GM21447 (cell line): ENCODE measurements at regions not wholly inside any gene's neighbourhood (a gene's known extent, or its start where the extent isn't known, plus 50 kb on each side); places are given as distances from the start of the nearest gene placed in this dataset.
"Not testable (repeated sequence)": the region's sequence is repeated elsewhere in the genome, so short reads cannot be mapped to it uniquely, and the experiment has no call there.

Experiments
- ATAC-seq: cut with Tn5 transposase; IDR thresholded peaks from one replicate; pipeline ENCODE4 v1.9.1; 2021; ENCODE audit not compliant: unreplicated experiment

DNA sequence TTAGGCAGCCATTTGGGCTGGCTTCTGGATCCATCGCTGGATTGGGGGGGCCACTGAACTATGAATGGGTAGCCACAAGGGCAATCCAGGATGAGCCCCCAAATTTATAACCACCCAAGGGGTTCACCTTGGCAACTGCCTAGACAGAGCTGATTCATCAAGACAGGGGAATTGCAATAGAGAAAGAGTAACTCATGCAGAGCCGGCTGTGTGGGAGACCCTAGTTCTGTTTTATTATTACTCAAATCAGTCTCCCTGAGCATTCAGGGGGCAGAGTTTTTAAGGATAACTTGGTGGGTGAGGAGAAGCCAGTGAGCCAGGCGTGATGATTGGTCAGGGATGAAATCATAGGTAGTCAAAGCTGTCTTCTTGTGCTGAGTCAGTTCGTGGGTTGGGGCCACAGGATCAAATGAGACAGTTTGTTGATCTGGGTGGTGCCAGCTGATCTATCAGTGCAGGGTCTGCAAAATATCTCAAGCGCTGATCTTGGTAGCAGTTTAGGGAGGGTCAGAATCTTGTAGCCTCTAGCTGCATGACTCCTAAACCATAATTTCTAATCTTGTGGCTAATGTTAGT lies 57.9 kb downstream of the DNAJB9 start:
- no peak for ATAC-seq

- no peak for ATAC-seq
Measured at GRCh38 chr7:108628678-108629077, 59.0 kb downstream of the DNAJB9 start.

DNA sequence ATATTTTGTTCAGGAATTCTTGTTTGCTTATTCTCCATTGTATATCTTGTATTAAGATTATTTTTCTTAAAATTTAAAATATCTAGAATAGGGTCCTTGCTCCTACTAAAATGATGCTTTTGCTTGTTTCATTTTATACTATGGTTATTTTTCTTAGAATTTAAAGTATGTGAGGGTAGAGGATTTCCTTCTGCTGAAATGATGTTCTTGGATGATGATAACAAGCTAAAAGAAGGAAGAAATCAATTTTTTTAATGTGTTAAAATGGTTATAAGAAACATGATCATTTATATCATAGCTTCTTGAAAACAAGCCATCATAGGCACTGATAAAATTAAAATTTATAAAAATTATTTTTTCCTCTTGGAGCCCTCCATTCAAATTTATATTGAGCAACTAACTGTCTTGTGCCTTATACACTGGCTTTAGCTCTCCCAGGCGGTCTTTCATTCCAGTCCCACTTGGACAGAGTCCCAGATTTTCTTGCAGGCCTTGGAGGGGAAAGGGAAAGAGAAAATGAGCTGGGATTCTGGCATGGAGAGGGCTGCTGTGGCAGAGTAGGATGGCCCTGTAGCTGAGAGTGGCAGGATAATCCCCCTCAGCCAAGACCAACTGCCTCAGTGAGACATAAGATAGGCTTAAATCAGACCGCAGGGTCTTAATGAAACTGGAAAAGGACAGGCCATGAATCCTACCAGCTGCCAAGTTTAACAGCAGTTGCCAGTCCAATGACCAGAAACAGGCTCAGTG lies 60.2 kb downstream of the DNAJB9 start:
- ATAC-seq: no peak

- ATAC-seq: no peak
Measured at GRCh38 chr7:108634036-108634435, 64.4 kb downstream of the DNAJB9 start.

- no peak for ATAC-seq
Measured at GRCh38 chr7:108634535-108634934, 64.9 kb downstream of the DNAJB9 start.

- ATAC-seq: no peak
Measured at GRCh38 chr7:108637049-108637621, 67.5 kb downstream of the DNAJB9 start.

DNA sequence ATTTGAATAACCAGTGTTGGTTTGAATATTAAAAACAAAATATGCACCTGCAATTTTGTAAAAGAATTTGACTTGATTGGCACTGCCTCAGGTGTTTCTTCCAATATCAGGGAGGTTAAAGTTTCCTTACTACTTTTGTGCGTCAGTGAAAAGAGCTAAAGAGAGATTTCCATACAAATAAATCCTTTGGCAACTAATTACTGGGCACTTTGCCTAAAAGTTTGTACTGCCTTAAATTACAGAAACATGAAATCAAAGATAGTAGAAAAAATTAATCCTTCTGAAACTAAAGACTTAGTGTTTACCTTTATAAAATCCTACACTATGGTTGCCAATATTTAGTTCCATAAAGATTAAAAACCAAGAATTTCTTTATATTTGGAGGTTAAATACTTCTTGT lies 72.5 kb downstream of the DNAJB9 start:
- ATAC-seq: no peak

DNA sequence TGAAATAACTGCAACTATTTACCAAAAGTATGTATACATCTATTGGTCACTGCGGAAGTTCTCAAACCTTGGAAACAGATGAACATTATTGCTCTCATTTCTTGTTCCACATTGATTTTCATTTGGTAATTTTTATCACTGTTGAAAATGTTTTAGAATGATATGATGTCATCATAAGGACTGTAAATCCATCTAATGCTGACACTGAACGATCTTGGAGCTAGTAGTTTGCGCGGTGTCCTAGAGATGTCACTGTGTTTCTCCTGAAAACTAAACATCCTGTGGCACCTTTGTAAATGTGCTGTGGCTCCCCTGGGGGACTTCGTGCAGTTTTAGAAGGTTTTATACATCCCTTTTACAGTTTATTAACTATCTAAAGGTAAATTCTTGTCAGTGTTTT lies 73.5 kb downstream of the DNAJB9 start:
- ATAC-seq: no peak

DNA sequence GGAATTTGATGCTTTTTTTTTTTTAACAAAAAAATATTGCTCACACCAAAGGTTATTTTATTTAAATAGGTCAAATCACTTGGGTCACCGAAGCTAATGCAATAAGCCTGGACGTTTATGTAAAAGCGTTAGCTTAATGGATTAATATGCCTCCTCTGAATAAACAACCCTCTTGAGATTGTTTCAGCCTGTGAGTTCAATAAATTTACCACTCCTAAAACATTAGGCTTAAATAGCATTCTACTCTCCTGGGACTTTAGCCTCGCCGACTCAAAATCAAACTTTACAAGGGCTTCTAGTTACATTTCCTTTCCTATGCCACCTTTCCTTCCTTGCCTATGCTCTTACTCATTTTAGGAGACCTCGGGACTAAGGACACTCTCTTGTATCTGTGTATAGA lies 79.3 kb downstream of the DNAJB9 start:
- no peak for ATAC-seq

- no peak for ATAC-seq
Measured at GRCh38 chr7:108650467-108650866, 80.8 kb downstream of the DNAJB9 start.

GRCh38 chr7:108652886-108653285 lies 83.2 kb downstream of the DNAJB9 start:
- no peak for ATAC-seq

GRCh38 chr7:108653526-108653925 lies 83.9 kb downstream of the DNAJB9 start:
- ATAC-seq: no peak

- ATAC-seq: not testable (repeated sequence)
Measured at GRCh38 chr7:108657140-108657726, 87.6 kb downstream of the DNAJB9 start.

DNA sequence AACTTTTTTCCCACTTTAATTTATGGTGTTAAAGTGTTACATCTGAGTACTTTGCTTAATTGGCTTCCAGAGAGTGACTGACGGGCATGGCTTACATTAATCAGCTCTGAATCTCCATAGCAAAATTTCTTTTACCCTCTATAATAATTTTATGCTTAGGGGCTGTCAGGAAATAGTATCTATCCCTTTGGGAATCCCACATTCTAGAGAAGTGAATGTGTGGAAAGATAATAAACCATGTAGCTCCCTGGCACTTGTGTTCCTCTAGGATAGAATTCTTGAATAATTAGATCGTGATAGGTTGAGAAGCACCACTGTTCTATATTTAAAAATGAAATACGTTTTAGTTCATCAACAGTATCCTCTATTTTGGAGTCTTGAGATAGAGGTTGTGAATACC lies 89.6 kb downstream of the DNAJB9 start:
- ATAC-seq: no peak

DNA sequence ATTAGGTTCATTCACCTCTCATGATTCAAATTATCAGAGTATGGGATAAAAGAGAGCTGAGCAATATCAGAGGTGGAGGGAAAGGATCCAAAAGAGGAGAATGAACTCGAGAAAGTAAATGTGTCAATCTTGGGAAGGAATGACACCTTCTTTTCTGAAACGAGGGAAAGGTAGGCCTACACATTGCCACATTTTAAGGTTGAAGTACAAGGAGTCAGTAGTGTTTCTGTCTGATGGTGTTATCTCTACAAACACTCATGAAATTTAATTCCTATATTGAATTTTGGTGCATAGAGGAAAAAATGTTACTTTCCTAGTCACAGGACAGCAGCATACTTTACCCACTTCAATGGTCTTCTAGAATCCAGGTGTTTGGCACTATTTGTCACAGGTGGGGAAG lies 90.2 kb downstream of the DNAJB9 start:
- ATAC-seq: no peak

GRCh38 chr7:108660465-108660864 lies 90.8 kb downstream of the DNAJB9 start:
- ATAC-seq: no peak

GRCh38 chr7:108662783-108663362 lies 93.2 kb downstream of the DNAJB9 start:
- no peak for ATAC-seq

- no peak for ATAC-seq
Measured at GRCh38 chr7:108663701-108664100, 94.0 kb downstream of the DNAJB9 start.

DNA sequence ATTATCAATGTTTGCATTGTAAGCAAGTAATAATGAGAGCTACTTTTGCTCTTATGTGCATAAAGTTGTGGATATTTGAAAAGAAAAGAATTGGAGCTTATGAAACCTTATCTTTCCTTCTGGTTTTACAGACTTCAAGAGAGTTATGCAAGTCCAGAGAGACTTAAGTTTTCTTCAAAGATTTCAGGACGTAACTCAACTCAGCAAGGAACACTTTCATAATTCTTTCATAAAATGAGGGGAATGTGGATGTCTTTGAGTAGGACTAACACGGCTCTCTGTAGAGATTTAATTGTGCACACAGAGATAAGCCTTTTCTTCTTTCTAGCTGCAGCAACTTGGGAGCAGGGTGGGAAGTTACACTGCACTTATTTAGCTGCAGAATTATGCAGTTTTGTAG lies 97.5 kb downstream of the DNAJB9 start:
- no peak for ATAC-seq

DNA sequence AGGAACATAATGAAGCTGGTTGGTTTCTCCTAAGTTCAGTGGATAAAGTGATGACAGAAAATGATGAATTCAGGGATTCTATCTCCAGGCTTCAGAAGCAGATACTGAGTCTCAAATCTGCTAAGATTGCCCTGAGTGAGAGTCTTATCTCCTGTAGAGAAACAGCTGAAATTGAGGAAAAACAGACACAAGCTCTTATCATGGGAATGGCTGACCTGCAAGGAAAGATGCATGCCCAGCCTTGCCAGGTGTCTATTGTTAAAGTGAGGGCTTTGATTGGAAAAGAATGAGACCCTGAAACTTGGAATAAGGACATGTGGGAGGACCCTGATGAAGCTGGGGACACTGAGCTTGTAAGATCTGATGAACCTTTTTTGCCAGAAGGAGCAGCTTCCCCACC lies 100.3 kb downstream of the DNAJB9 start:
- no peak for ATAC-seq

DNA sequence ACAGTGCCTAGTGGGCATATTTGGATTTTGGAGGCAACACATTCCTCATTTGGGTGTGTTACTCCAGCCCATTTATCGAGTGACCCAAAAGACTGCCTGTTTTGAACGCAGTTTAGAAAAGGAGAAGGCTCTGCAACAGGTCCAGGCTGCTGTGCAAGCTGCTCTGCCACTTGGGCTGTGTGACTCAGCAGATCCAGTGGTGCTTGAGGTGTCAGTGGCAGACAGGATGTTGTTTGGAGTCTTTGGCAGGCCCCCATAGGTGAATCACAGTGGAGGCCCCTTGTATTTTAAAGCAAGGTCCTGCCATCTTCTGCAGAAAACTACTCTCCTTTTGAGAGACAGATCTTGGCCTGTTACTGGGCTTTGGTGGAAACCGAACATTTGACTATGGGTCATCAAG lies 104.0 kb downstream of the DNAJB9 start:
- ATAC-seq: not testable (repeated sequence)

- ATAC-seq: no peak
Measured at GRCh38 chr7:108684629-108685028, 115.0 kb downstream of the DNAJB9 start.
